Gastroesophageal sphincter (tissue), 3 donors: ENCODE measurements at regions not wholly inside any gene's neighbourhood (a gene's known extent, or its start where the extent isn't known, plus 50 kb on each side); places are given as distances from the start of the nearest gene placed in this dataset.

ENCODE experiments used
- EP300 ChIP-seq: sonication (generic); formaldehyde crosslinking; IDR thresholded peaks from one replicate; pipeline ENCODE4 v1.6.1; 2017; ENCODE audit warnings: antibody characterized with exemption, mild to moderate bottlenecking
- POLR2A ChIP-seq, 2 donors: fragments of 450-650 bp; IDR thresholded peaks; one replicate each; pipeline ENCODE4 v1.6.1; 2017; ENCODE audit warnings: antibody characterized with exemption in 2 of 2, mild to moderate bottlenecking in 2 of 2, moderate library complexity in 1 of 2
- TF ChIP-seq, protein P1 (sequence below), 4 experiments: fragments of 200-600 bp in 2 of 4; fragments of 450-650 bp in 2 of 4; sonication (generic) in 1 of 4; IDR thresholded peaks; one replicate each; pipeline ENCODE4 v1.5.1; 2017 to 2019; ENCODE audit warnings: antibody characterized with exemption in 4 of 4, mild to moderate bottlenecking in 2 of 4, moderate library complexity in 2 of 4

DNA sequence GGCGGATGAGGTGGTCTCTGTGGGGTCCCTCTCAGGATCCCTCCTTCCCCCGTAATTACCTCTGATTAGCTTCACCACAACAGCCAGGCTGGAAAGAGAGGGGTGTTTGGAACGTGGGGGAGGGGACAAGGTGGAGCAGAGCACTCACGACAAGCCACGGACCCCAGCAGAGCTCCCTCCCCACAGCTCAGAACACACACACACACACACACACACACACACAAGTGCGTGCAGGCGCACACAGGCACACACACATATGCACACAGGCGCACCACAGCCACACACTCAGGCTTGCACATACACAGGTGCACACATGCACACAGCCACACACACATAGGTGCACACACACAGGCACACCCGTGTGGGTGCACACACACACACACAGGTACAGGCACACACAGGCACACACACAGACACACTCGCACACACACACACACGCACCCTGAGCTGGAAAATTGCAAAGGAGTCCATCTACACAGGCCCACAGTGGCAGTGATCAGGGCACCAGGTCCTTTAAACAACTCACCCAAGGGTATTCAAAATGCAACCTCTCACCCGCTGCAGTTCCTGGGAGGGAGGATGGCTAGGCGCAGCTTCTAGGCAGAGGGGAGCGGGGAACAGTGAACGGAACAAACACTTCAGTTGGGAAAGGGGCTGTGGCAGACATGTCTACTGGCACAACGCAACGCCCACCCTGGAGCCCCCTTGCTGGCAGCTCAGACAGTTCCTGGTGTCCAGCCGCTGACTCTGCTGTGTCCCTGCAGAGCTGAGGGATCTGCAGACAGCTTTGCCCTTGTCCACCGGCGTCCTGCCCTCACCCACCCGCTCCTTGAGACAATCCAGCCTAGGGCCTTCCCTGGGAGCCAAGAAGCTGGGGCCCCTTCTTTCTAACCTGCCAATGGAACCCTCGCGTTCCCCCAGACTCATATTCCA lies 59.9 kb upstream of the DLX4 start:
- TF ChIP-seq, protein P1, sequence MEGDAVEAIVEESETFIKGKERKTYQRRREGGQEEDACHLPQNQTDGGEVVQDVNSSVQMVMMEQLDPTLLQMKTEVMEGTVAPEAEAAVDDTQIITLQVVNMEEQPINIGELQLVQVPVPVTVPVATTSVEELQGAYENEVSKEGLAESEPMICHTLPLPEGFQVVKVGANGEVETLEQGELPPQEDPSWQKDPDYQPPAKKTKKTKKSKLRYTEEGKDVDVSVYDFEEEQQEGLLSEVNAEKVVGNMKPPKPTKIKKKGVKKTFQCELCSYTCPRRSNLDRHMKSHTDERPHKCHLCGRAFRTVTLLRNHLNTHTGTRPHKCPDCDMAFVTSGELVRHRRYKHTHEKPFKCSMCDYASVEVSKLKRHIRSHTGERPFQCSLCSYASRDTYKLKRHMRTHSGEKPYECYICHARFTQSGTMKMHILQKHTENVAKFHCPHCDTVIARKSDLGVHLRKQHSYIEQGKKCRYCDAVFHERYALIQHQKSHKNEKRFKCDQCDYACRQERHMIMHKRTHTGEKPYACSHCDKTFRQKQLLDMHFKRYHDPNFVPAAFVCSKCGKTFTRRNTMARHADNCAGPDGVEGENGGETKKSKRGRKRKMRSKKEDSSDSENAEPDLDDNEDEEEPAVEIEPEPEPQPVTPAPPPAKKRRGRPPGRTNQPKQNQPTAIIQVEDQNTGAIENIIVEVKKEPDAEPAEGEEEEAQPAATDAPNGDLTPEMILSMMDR (IDR thresholded peaks at IDR 0.05), result no peak
- TF ChIP-seq EP300 (no peak), POLR2A (IDR thresholded peaks at IDR 0.05) (no peak)
